Loucy (cell line): ENCODE measurements at regions not wholly inside any gene's neighbourhood (a gene's known extent, or its start where the extent isn't known, plus 50 kb on each side); places are given as distances from the start of the nearest gene placed in this dataset.

Experiments used
- H2AFZ ChIP-seq: fragments of 200-600 bp; sonication (generic); 2 replicates; pipeline ENCODE4 v1.6.0; 2016; ENCODE audit warnings: antibody characterized with exemption, mild to moderate bottlenecking, low read length, moderate library complexity
- H3F3A ChIP-seq: fragments of 200-600 bp; 2 replicates; pipeline ENCODE4 v1.6.0; 2016; ENCODE audit warnings: antibody characterized with exemption, low read depth, mild to moderate bottlenecking
- H3K27me3 ChIP-seq: fragments of 200-600 bp; sonication (generic); 2 replicates; pipeline ENCODE4 v1.6.1; 2014; ENCODE audit warnings: low read length, mild to moderate bottlenecking; ENCODE audit not compliant: insufficient read depth, poor library complexity, severe bottlenecking
- H3K36me3 ChIP-seq: fragments of 200-600 bp; sonication (generic); 2 replicates; pipeline ENCODE4 v1.6.1; 2016; ENCODE audit warnings: low read length; ENCODE audit not compliant: insufficient read depth
- H3K4me1 ChIP-seq: fragments of 200-600 bp; sonication (generic); 2 replicates; pipeline ENCODE4 v1.5.1; 2014; ENCODE audit warnings: low read length, mild to moderate bottlenecking; ENCODE audit not compliant: insufficient read depth, poor library complexity, severe bottlenecking
- H3K4me2 ChIP-seq: fragments of 200-600 bp; sonication (generic); 2 replicates; pipeline ENCODE4 v1.6.0; 2014; ENCODE audit warnings: antibody characterized with exemption, low read length, low read depth, mild to moderate bottlenecking; ENCODE audit not compliant: poor library complexity, severe bottlenecking
- H3K4me3 ChIP-seq: fragments of 200-600 bp; sonication (generic); 2 replicates; pipeline ENCODE4 v1.5.1; 2014; ENCODE audit warnings: low read length, mild to moderate bottlenecking, mixed read lengths; ENCODE audit not compliant: poor library complexity, severe bottlenecking
- H3K79me2 ChIP-seq: fragments of 200-600 bp; sonication (generic); 2 replicates; pipeline ENCODE4 v1.6.1; 2014; ENCODE audit warnings: low read length; ENCODE audit not compliant: insufficient read depth
- H3K9ac ChIP-seq: fragments of 200-600 bp; sonication (generic); 2 replicates; pipeline ENCODE4 v1.6.0; 2014; ENCODE audit warnings: mild to moderate bottlenecking, low read depth, low read length, moderate library complexity; ENCODE audit not compliant: poor library complexity, severe bottlenecking
- H3K9me2 ChIP-seq: fragments of 200-600 bp; sonication (generic); replicated peaks from 2 replicates; pipeline ENCODE4 v1.6.1; 2016; ENCODE audit warnings: low read depth, low read length, mixed read lengths
- H3K9me3 ChIP-seq: fragments of 200-600 bp; sonication (generic); 2 replicates; pipeline ENCODE4 v1.6.1; 2014; ENCODE audit warnings: mild to moderate bottlenecking, antibody characterized with exemption, low read length, low read depth; ENCODE audit not compliant: insufficient read depth
- H4K20me1 ChIP-seq: fragments of 200-600 bp; sonication (generic); 2 replicates; pipeline ENCODE4 v1.6.0; 2014; ENCODE audit warnings: antibody characterized with exemption, low read length, mild to moderate bottlenecking; ENCODE audit not compliant: insufficient read depth, poor library complexity, severe bottlenecking
- EZH2phosphoT487 ChIP-seq: fragments of 200-600 bp; IDR thresholded peaks from 2 replicates; pipeline ENCODE4 v1.6.1; 2018; ENCODE audit warnings: antibody characterized with exemption, mild to moderate bottlenecking, moderate library complexity, borderline replicate concordance
- TF ChIP-seq, protein P1 (sequence below): fragments of 200-600 bp; sonication (generic); conservative IDR thresholded peaks from 2 replicates; pipeline ENCODE4 v1.5.1; 2014; ENCODE audit warnings: mild to moderate bottlenecking, antibody characterized with exemption, low read length

- H3K4me2 ChIP-seq: no peak overlapping the region
- no peak overlapping the region for H2AFZ ChIP-seq
- no peak overlapping the region for H3K4me3 ChIP-seq
- no peak overlapping the region for H3K9ac ChIP-seq
- no peaks in the 10 kb centered on the region for H3F3A ChIP-seq
- no peaks in the 10 kb centered on the region for H3K79me2 ChIP-seq
- H4K20me1 ChIP-seq: no peaks in the 10 kb centered on the region
- no peaks in the 10 kb centered on the region for H3K4me1 ChIP-seq
- no peaks in the 10 kb centered on the region for H3K36me3 ChIP-seq
- TF ChIP-seq, protein P1, sequence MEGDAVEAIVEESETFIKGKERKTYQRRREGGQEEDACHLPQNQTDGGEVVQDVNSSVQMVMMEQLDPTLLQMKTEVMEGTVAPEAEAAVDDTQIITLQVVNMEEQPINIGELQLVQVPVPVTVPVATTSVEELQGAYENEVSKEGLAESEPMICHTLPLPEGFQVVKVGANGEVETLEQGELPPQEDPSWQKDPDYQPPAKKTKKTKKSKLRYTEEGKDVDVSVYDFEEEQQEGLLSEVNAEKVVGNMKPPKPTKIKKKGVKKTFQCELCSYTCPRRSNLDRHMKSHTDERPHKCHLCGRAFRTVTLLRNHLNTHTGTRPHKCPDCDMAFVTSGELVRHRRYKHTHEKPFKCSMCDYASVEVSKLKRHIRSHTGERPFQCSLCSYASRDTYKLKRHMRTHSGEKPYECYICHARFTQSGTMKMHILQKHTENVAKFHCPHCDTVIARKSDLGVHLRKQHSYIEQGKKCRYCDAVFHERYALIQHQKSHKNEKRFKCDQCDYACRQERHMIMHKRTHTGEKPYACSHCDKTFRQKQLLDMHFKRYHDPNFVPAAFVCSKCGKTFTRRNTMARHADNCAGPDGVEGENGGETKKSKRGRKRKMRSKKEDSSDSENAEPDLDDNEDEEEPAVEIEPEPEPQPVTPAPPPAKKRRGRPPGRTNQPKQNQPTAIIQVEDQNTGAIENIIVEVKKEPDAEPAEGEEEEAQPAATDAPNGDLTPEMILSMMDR: no peak
- no peak for TF ChIP-seq EZH2phosphoT487
- H3K27me3 ChIP-seq: no peaks in the 10 kb centered on the region
- no peaks in the 10 kb centered on the region for H3K9me3 ChIP-seq
- no peaks in the 10 kb centered on the region for H3K9me2 ChIP-seq
Observed at GRCh38 chr14:42174357-42174756, 567.7 kb downstream of the LRFN5 start.

GRCh38 chr14:42173206-42173605 lies 566.5 kb downstream of the LRFN5 start:
- Histone ChIP-seq H3K36me3 (no peaks in the 10 kb centered on the region), H3K9me2 (no peaks in the 10 kb centered on the region), H4K20me1 (no peaks in the 10 kb centered on the region), H3K9me3 (no peaks in the 10 kb centered on the region), H3K4me1 (no peaks in the 10 kb centered on the region), H3K4me3 (no peak overlapping the region), H3K9ac (no peak overlapping the region), H3F3A (no peaks in the 10 kb centered on the region), H3K27me3 (no peaks in the 10 kb centered on the region), H2AFZ (no peak overlapping the region), H3K79me2 (no peaks in the 10 kb centered on the region), H3K4me2 (no peak overlapping the region)
- TF ChIP-seq, protein P1: no peak
- TF ChIP-seq EZH2phosphoT487: no peak

DNA sequence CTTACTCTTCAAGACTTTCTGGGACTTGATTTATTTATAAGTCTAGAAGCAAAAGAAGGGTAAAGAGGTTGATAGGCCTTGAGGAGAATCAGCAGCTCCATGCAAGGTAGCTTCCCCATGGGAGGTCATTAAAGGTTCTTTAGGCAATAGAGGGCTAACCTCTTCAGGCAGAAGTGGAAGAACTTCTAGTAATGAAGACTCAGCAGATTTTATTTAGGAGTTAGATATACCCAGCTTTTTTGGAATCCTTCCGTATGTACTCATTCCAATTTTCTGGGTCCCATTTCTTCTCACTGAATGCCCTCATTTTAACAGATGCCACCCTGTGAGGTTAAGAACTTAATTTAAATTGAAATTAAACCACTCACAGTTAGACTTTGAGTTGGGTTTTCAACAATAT lies 565.6 kb downstream of the LRFN5 start:
- H4K20me1 ChIP-seq: no peaks in the 10 kb centered on the region
- H3K4me1 ChIP-seq: no peaks in the 10 kb centered on the region
- H3K9me2 ChIP-seq: no peaks in the 10 kb centered on the region
- H3F3A ChIP-seq: no peaks in the 10 kb centered on the region
- H3K27me3 ChIP-seq: no peaks in the 10 kb centered on the region
- no peak overlapping the region for H3K9ac ChIP-seq
- no peak overlapping the region for H3K4me2 ChIP-seq
- H3K9me3 ChIP-seq: no peaks in the 10 kb centered on the region
- H3K79me2 ChIP-seq: no peaks in the 10 kb centered on the region
- no peaks in the 10 kb centered on the region for H3K36me3 ChIP-seq
- no peak overlapping the region for H3K4me3 ChIP-seq
- TF ChIP-seq, protein P1: no peak
- TF ChIP-seq EZH2phosphoT487: no peak
- no peak overlapping the region for H2AFZ ChIP-seq
